ENCODE measurements at regions not wholly inside any gene's neighbourhood (a gene's known extent, or its start where the extent isn't known, plus 50 kb on each side); places are given as distances from the start of the nearest gene placed in this dataset.

GRCh38 chr12:41903014-41903708 is 241.5 kb downstream of the GXYLT1 start:
- TF ChIP-seq ATF3 (IDR thresholded peaks at IDR 0.05; ENCODE audit: borderline replicate concordance, extremely low read depth, low read depth, low read length) (no peak), POLR2AphosphoS5 (IDR thresholded peaks at IDR 0.05; ENCODE audit: low read length) (no peak), CHD2 (IDR thresholded peaks at IDR 0.05; ENCODE audit: borderline replicate concordance, low read depth, low read length) (no peak), SREBF2 (IDR thresholded peaks at IDR 0.05; ENCODE audit: low read length) (no peak), SIN3A (IDR thresholded peaks at IDR 0.05; ENCODE audit: low read depth, low read length) (no peak), EP300 (IDR thresholded peaks at IDR 0.05; ENCODE audit: borderline replicate concordance in 1 of 2, control insufficient read depth in 1 of 2, low read depth in 2 of 2, low read length in 2 of 2) (no peak), CTCF (IDR thresholded peaks at IDR 0.05 in 2 of 3, conservative IDR thresholded peaks at IDR 0.05 in 1 of 3; ENCODE audit: control insufficient read depth in 2 of 3, extremely low read depth in 1 of 3, insufficient read depth in 1 of 3, low read depth in 3 of 3, low read length in 3 of 3) (no peak), YY1 (IDR thresholded peaks at IDR 0.05; ENCODE audit: low read depth, low read length) (no peak), ZNF592 (IDR thresholded peaks at IDR 0.05) (no peak)

Data from GM12878 (cell line).